GM21390 (cell line): ENCODE measurements at regions not wholly inside any gene's neighbourhood (a gene's known extent, or its start where the extent isn't known, plus 50 kb on each side); places are given as distances from the start of the nearest gene placed in this dataset.

ENCODE experiments used
- ATAC-seq: cut with Tn5 transposase; IDR thresholded peaks from one replicate; pipeline ENCODE4 v1.9.1; 2021; ENCODE audit not compliant: unreplicated experiment

DNA sequence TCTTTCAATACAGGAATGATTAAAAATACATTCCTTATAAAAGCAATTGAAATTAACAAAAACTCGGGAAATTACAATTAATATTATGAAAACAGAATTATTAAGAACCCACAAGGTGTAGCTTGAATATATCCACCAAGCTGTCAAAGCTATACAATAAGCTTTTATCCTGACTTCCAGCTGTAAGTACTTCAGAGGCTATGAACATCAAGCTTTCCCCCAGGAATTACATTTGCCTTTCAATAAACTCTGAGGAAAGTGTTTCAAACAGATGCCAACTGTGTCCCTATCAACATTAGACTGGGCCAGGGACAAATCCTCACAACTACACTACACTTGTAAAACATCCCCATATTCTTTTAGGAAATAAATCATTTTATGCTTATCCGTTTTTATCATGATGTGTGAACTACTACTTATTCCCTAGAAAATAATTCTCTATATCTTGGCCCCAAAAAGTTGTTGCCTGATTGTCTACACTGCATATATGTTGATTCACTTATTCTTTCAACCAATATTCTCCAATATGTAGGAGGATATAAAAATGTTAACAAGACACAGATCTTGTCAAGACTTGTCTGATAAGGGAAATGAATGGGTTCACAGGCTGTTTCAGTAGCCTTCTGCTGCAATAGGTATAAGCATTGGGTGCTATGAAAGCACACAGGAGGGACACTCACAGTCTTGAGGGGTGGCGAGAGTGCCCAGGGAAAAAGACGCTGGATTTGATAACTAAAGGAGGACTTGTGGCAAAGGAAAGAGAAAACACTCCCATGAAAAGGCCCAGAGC, 494.1 kb downstream of the CENPC start:
- ATAC-seq, result no peak

DNA sequence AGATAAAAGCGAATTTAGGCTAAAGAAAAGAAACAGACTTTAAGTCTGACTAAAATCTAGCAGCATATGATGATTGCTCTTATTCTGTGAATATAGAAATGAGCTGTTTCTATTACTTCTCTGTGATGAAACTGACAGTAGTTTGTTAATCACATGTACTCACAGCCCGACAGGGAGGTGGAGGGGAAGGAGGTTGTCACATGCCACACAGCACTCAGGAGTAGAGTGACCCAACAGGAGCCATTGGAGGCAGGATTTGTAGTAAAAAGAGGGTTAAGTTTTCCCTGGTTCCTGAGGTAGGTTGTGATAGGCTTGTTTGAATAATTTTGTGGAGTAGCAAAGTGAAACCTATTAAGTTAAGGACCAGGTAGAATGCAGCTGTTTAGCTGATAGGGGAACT, 495.9 kb downstream of the CENPC start:
- no peak for ATAC-seq

- ATAC-seq, result no peak
These were observed 496.8 kb downstream of the CENPC start for GRCh38 chr4:67048530-67048929.

- no peak for ATAC-seq
These were observed 505.0 kb downstream of the CENPC start for GRCh38 chr4:67040315-67040714.

DNA sequence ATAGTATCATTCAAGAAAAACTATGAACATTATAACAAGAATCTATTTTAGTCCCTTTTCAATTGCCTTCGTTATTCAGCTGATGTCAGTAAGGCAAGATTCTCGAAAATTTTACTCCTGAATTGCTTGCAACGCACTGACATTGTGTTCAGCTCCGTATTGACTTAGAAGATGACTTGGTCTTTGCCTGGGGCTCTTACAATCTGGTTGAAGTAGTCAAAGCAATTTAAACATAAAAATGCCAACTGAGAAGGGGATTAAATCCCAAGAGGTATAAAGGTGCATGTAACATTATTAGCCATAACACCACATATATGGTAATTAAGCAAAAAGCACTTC, 507.1 kb downstream of the CENPC start:
- ATAC-seq, result no peak

- no peak for ATAC-seq
These were observed 507.6 kb downstream of the CENPC start for GRCh38 chr4:67037504-67038227.

DNA sequence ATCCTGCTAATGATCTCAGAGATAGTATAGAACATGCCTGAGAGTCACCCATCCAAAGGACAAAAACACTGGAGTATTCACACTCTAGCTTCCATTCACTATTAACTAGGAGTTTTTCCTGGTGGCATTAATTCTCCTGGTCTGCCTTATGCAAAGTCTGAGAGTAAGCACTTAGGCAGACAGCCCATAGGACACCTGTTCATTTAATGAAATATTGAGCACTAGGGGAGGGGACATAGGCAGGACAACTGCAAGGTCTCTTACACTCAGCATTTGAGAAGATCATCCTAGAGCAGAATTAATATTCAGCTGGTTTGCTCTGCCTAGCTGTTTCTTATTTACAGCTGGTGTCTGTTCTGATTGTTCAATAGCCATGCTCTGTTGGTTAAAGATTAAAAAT, 508.5 kb downstream of the CENPC start:
- ATAC-seq, result no peak

DNA sequence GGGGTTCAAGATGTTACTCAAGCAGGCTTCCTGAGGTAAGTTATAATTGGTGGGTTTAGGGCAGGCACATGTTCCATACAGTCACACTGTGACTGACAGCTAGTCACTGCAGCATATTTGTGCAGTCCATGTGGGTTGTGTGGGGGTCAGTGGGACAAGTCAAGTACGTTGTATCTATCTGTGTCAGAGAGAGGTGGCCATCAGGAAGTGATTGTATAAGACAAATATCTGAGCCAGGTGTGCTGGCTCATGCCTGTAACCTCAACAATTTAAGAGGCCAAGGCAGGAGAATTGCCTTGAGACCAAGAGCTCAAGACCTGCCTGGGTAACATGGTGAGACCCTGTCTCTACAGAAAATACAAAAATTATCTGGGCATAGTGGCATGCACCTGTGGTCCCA, 509.3 kb downstream of the CENPC start:
- no peak for ATAC-seq

GRCh38 chr4:67035501-67035900, 509.8 kb downstream of the CENPC start:
- no peak for ATAC-seq

GRCh38 chr4:67030636-67031035, 514.7 kb downstream of the CENPC start:
- ATAC-seq, result no peak

DNA sequence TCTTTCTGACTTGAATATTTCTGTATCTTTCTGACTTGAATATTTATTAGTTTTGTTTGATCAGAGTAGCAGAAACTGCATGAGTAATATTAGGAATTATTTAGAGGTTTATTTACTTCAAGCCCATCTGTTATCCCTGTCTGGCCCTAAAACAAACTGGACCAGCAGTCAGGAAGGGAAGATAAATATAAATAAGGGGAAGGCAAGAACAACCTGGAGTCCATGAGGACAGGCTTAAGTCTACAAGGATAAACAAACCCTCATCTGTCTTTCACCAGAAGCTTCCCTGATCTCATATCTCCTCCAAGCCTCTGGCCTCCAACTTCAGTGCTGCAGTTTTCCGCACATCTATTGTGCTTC, 524.9 kb downstream of the CENPC start:
- no peak for ATAC-seq

GRCh38 chr4:67019686-67020437, 525.4 kb downstream of the CENPC start:
- ATAC-seq, result no peak

DNA sequence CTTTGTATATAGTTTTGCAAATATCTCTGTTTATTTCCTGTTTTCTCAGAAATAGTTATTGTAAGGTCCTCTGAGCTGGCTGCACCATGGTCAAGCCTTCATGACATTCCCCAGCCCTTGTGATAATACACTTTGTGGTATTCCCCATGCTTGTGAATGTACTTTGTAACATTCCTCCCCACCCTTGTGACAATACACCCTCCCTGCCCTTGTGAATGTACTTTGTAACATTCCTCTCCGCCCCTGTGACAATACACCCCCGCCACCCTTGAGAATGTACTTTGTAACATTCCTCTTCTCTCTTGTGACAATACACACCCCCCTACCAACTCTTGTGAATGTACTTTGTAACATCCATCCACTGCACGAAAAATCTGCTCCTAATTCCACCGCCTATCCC, 530.7 kb downstream of the CENPC start:
- no peak for ATAC-seq

DNA sequence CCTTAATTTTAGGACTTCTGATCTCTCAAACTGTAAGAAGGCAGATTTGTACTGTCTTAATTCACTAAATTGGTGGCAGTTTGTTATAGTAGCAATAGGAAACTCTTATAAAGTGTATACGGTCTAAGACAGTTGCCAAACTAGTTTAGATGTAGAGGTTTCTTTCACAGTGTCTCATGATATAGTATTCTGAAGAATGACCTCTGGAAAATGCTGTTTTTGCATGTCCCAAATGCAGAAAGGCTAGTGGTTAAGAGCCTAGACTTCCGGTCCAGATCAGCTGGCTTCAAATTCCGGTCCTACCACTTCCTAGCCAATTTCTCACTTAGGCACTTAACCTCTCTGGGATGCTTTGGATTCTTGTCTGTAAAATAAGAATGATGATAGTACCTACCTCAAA, 538.5 kb downstream of the CENPC start:
- ATAC-seq, result no peak

- ATAC-seq, result no peak
These were observed 553.8 kb downstream of the CENPC start for GRCh38 chr4:66991521-66991920.

DNA sequence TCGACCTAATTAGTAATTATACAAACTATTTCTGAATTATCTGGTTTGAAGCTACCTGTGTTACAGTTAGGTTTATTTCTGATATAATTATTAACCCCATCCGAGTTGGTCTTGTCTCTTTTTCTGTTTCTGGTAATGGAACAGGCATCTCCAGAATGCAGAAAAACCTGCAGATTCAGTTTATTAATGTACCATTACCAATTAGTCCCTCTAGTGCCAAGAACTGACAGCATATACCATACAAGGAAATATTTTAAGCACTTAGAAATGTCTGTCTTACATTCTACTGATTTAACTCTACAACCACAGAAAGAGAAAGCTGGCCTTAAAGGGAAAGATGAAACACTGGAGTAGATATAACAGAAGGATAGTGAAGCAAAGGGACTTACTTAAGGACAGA, 570.6 kb downstream of the CENPC start:
- no peak for ATAC-seq

DNA sequence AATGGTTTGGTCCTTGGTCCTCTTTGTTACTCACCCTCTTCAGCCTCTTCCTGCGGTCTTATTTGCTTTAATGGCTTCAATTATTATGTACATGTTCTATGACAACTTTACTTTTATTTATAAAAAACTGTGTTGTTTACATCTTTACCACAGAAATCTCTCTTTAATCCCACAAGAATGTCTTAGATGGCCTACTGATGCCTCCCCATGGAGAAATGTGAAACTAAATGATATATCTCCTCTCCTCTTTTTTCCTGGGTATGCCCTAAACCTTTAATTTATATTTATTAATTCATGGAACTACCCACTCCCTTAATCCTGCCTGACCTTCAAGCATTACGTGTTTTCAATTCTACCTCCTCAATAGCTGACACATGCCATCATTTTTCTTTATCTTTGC, 573.2 kb downstream of the CENPC start:
- no peak for ATAC-seq

DNA sequence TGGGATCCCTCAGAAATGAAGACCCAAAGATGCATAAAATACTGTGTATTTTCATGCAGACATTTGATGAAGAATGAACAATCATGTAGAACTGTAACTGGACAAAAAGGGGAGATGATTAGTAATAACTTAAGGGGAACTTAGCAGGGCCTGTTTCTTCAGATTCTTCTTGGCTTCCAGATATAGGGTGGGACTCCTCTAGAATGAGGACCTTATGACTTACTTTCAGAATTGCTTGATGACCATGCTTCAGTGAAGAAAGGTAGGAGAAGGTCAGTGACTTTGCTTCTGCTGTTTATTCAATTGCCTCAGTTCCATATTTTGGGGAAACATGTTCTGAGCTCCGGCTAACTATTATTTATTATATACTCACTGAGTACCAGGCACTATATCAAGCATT, 580.8 kb downstream of the CENPC start:
- no peak for ATAC-seq

DNA sequence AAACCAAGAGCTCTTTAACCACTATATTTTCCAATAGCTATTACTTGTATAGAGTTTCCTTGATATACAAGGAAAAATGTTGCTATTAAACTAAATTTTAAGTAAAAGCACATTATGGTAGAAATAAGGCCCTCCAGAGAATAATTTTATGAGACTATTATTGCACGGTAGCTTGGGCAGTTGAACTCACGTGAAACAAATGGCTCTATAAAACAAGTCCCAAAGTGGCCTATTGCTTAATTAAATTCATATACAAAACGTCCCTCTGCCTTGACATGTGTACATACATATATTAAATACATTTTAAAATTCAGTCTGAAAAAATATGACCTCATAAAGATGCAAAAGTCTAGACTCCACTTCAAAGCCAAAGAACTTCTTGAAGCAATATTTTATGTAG, 582.2 kb downstream of the CENPC start:
- ATAC-seq, result no peak

- ATAC-seq, result no peak
These were observed 586.1 kb downstream of the CENPC start for GRCh38 chr4:66959207-66959606.

DNA sequence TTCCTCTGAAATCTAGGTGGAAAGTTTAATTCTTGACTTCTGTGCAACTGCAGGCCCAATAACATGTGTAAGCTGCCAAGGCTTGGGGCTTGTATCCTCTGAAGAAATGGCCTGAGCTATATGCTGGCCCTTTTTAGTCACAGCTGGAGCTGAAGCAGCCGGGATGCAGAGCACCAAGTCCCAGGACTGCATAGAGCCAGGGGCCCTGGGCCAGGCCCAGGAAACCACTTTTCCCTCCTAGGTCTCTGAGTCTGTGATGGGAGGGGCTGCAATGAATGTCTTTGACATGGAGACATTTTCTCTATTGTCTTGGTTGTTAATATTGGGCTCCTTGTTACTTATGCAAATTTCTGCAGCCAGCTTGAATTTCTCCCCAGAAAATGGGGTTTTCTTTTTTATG, 588.5 kb downstream of the CENPC start:
- ATAC-seq, result no peak

DNA sequence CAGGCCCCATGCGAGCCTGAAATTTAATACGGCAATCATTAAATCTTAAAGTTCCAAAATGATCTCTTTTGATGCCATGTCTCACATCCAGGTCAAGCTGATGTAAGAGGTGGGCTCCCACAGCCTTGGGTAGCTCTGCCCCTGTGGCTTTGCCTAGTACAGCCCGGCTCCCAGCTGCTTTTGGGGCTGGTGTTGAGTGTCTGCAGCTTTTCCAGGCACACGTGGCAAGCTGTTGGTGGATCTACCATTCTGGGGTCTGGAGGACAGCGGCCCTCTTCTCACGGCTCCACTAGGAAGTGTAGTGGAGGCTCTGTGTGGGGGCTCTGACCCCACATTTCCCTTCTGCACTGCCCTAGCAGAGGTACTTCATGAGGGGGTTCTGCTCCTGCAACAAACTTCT, 588.9 kb downstream of the CENPC start:
- no peak for ATAC-seq
